ENCODE measurements at regions not wholly inside any gene's neighbourhood (a gene's known extent, or its start where the extent isn't known, plus 50 kb on each side); places are given as distances from the start of the nearest gene placed in this dataset.

DNA sequence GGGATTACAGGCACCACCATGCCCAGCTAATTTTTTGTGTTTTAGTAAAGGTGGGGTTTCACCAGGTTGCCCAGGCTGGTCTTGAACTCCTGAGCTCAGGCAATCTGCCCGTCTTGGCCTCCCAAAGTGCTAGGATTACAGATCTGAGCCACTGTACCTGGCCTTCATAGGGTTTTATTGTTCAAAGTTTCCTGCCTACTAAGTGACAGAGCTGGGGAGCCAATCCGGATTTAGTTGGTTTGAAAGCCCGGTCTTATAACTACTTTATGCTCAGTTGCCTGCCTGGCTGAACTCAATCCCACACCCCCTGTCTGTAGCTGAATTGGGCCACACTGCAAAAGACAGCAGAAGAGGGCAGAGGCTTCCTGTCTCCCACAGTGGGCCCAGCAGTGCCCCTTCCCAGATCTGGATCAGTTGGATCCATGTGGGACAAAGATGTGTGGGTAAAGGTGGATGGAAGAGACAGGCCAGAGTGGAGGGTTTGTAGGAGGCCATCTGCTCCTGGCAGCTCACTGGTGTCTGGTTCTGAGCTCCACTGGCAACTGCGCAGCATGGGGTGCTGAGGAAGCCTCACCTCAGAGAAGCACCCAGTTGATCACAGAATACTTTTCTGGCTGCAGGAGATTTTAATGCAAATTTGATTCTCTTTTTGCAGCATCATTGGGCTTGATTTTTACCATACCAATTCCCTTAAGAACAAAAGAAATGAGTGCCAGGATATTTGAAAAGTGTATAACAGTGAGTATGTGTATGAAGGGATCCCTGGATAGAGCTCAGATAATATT, 144.9 kb downstream of the DDX1 start:
- ChIA-PET POLR2A (no interaction called here), CTCF (no interaction called here)
- H3K27ac ChIP-seq (ENCODE audit: low read length): no peak overlapping the region
- in situ Hi-C loops (cut with HindIII; ENCODE audit: low pct_unique_long_range_greater_than_20kb, low sequenced_read_pairs) (no loop called here), intact Hi-C loops (cut with micrococcal nuclease; ENCODE audit: unreplicated experiment) (no loop called here)
- no peak overlapping the region for H3K4me3 ChIP-seq (ENCODE audit: low read depth in 2 of 2, low read length in 2 of 2)
- H3K4me1 ChIP-seq (ENCODE audit: control insufficient read depth, insufficient read depth, low read length): 0 out of 2 replicates have a peak, but pooled peaks cover 3% of the 10 kb centered on the region
- no peaks in the 10 kb centered on the region for H3K9me3 ChIP-seq (ENCODE audit: control insufficient read depth, insufficient read depth, low read depth, low read length)
- H3K36me3 ChIP-seq (ENCODE audit: control insufficient read depth, insufficient read depth, low read length): no peaks in the 10 kb centered on the region
- ATAC-seq (no peak), DNase-seq (ENCODE audit: low read depth, low spot score) (no peak)
- 0 out of 2 replicates have a peak, but pooled peaks cover 2% of the 10 kb centered on the region for H3K27me3 ChIP-seq (ENCODE audit: control insufficient read depth, insufficient read depth, low read length)
- TF ChIP-seq, protein P1, sequence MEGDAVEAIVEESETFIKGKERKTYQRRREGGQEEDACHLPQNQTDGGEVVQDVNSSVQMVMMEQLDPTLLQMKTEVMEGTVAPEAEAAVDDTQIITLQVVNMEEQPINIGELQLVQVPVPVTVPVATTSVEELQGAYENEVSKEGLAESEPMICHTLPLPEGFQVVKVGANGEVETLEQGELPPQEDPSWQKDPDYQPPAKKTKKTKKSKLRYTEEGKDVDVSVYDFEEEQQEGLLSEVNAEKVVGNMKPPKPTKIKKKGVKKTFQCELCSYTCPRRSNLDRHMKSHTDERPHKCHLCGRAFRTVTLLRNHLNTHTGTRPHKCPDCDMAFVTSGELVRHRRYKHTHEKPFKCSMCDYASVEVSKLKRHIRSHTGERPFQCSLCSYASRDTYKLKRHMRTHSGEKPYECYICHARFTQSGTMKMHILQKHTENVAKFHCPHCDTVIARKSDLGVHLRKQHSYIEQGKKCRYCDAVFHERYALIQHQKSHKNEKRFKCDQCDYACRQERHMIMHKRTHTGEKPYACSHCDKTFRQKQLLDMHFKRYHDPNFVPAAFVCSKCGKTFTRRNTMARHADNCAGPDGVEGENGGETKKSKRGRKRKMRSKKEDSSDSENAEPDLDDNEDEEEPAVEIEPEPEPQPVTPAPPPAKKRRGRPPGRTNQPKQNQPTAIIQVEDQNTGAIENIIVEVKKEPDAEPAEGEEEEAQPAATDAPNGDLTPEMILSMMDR (IDR thresholded peaks at IDR 0.05): no peak
- TF ChIP-seq TCF7L2 (IDR thresholded peaks at IDR 0.05; ENCODE audit: low read depth, low read length): no peak
- TF ChIP-seq POLR2AphosphoS5 (IDR thresholded peaks at IDR 0.05; ENCODE audit: low read depth, low read length): no peak
- TF ChIP-seq SIN3A (IDR thresholded peaks at IDR 0.05; ENCODE audit: borderline replicate concordance, insufficient read depth, low read depth, low read length): no peak
- TF ChIP-seq, protein P2, sequence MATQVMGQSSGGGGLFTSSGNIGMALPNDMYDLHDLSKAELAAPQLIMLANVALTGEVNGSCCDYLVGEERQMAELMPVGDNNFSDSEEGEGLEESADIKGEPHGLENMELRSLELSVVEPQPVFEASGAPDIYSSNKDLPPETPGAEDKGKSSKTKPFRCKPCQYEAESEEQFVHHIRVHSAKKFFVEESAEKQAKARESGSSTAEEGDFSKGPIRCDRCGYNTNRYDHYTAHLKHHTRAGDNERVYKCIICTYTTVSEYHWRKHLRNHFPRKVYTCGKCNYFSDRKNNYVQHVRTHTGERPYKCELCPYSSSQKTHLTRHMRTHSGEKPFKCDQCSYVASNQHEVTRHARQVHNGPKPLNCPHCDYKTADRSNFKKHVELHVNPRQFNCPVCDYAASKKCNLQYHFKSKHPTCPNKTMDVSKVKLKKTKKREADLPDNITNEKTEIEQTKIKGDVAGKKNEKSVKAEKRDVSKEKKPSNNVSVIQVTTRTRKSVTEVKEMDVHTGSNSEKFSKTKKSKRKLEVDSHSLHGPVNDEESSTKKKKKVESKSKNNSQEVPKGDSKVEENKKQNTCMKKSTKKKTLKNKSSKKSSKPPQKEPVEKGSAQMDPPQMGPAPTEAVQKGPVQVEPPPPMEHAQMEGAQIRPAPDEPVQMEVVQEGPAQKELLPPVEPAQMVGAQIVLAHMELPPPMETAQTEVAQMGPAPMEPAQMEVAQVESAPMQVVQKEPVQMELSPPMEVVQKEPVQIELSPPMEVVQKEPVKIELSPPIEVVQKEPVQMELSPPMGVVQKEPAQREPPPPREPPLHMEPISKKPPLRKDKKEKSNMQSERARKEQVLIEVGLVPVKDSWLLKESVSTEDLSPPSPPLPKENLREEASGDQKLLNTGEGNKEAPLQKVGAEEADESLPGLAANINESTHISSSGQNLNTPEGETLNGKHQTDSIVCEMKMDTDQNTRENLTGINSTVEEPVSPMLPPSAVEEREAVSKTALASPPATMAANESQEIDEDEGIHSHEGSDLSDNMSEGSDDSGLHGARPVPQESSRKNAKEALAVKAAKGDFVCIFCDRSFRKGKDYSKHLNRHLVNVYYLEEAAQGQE (IDR thresholded peaks at IDR 0.05; ENCODE audit: insufficient read depth in 1 of 2, low read depth in 2 of 2, low read length in 1 of 2): no peak
- BruUV-seq (replicated peaks): no TSS peak

DNA sequence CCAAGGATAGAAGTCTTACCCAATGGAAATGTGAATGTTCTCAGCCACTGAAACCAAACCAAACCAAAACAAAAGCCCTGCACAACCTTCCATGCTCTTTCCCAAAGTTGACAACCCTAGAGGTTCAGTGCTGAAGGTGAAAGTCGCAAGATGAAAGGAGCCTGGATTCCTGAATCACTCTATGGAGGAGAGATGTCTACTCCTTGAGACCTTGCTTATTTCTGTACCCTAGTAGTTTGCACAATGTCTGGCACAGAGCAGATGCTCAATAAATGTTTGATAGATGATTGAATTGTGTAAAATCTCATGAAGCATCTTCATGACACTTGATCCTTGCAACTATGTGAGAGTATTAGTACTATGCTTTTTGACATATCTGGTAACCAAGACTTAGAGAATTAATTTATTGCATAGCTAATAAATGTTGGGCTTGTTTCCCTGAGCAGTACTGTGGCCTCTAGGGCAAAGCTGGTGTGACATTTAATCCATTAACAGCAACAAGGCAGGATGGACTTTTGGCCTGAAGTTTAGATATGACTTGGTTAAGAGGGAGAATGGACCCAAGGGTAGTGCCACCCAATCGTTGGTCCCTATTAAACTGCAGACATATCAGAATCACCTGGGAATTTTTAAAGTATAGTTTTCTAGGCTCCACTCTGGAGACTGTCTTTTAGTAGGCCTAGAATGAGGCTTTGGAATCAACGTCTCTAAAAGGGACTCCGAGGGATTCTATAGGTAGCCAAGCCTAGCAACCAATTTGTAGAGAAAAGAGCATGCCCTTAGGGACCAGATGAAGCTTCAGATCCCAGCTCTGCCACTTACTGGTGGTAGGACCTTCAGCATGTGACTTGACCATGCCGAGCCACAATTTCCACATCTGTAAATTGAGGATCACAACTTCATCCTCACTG, 145.9 kb downstream of the DDX1 start:
- TF ChIP-seq, protein P1 (IDR thresholded peaks at IDR 0.05): no peak
- TF ChIP-seq, protein P2 (IDR thresholded peaks at IDR 0.05; ENCODE audit: insufficient read depth in 1 of 2, low read depth in 2 of 2, low read length in 1 of 2): no peak
- TF ChIP-seq POLR2AphosphoS5 (IDR thresholded peaks at IDR 0.05; ENCODE audit: low read depth, low read length): no peak
- TF ChIP-seq TCF7L2 (IDR thresholded peaks at IDR 0.05; ENCODE audit: low read depth, low read length): no peak
- no peak for TF ChIP-seq SIN3A (IDR thresholded peaks at IDR 0.05; ENCODE audit: borderline replicate concordance, insufficient read depth, low read depth, low read length)
- H3K9me3 ChIP-seq (ENCODE audit: control insufficient read depth, insufficient read depth, low read depth, low read length): no peaks in the 10 kb centered on the region
- 0 out of 2 replicates have a peak, but pooled peaks cover 3% of the 10 kb centered on the region for H3K4me1 ChIP-seq (ENCODE audit: control insufficient read depth, insufficient read depth, low read length)
- H3K27me3 ChIP-seq (ENCODE audit: control insufficient read depth, insufficient read depth, low read length): 0 out of 2 replicates have a peak, but pooled peaks cover 2% of the 10 kb centered on the region
- intact Hi-C loops (cut with micrococcal nuclease; ENCODE audit: unreplicated experiment) (no loop called here), in situ Hi-C loops (cut with HindIII; ENCODE audit: low pct_unique_long_range_greater_than_20kb, low sequenced_read_pairs) (no loop called here)
- H3K4me3 ChIP-seq (ENCODE audit: low read depth in 2 of 2, low read length in 2 of 2): no peak overlapping the region
- no TSS peak for BruUV-seq (replicated peaks)
- no peak for DNase-seq (ENCODE audit: low read depth, low spot score)
- ChIA-PET CTCF (no interaction called here), POLR2A (no interaction called here)
- no peak overlapping the region for H3K27ac ChIP-seq (ENCODE audit: low read length)
- no peak for ATAC-seq
- no peaks in the 10 kb centered on the region for H3K36me3 ChIP-seq (ENCODE audit: control insufficient read depth, insufficient read depth, low read length)
